ENCODE measurements at regions not wholly inside any gene's neighbourhood (a gene's known extent, or its start where the extent isn't known, plus 50 kb on each side); places are given as distances from the start of the nearest gene placed in this dataset.
"Not testable (repeated sequence)": the region's sequence is repeated elsewhere in the genome, so short reads cannot be mapped to it uniquely, and the experiment has no call there.

DNA sequence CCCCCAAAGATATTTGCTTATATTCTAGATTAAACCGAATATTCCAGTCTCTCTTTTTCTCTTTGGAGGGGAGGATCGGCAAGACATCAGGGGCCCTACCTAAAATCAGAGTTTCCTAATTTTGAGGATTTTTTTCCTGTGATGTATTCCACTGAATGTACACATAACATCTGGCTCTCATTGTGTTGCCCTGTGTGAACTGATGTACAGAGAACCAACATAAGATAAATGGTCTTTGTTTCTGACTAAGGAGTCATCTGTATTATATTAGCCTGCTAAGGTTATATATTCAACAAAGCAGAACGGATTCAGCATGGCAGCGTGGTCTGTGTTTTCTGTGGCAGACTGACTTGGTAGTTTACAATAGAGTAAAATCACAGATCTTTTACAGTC is 114.8 kb upstream of the NCAM2 start:
- Histone ChIP-seq H3K4me3 (ENCODE audit: low read depth, low read length) (no peak overlapping the region), H3K36me3 (replicated peaks) (no peaks in the 10 kb centered on the region), H3K27me3 (replicated peaks) (no peaks in the 10 kb centered on the region), H3K27ac (no peak overlapping the region)
- no peak for DNase-seq
- TF ChIP-seq CTCF (IDR thresholded peaks at IDR 0.05; ENCODE audit: low read depth, low read length, missing control alignments) = no peak
- in situ Hi-C loops (cut with HindIII; ENCODE audit: low pct_ligation_motif_present, low sequenced_read_pairs) = no loop called here

- H3K4me3 ChIP-seq (ENCODE audit: low read depth, low read length) = no peak overlapping the region
- H3K27me3 ChIP-seq (replicated peaks) = no peaks in the 10 kb centered on the region
- no peak overlapping the region for H3K27ac ChIP-seq
- in situ Hi-C loops (cut with HindIII; ENCODE audit: low pct_ligation_motif_present, low sequenced_read_pairs) = no loop called here
- no peaks in the 10 kb centered on the region for H3K36me3 ChIP-seq (replicated peaks)
- TF ChIP-seq CTCF (IDR thresholded peaks at IDR 0.05; ENCODE audit: low read depth, low read length, missing control alignments) = no peak
- DNase-seq = no peak
Observed at GRCh38 chr21:20902511-20902910, 95.7 kb upstream of the NCAM2 start.

- Histone ChIP-seq H3K36me3 (replicated peaks) (no peaks in the 10 kb centered on the region), H3K27ac (no peak overlapping the region), H3K4me3 (ENCODE audit: low read depth, low read length) (no peak overlapping the region), H3K27me3 (replicated peaks) (no peaks in the 10 kb centered on the region)
- in situ Hi-C loops (cut with HindIII; ENCODE audit: low pct_ligation_motif_present, low sequenced_read_pairs) = no loop called here
- no peak for TF ChIP-seq CTCF (IDR thresholded peaks at IDR 0.05; ENCODE audit: low read depth, low read length, missing control alignments)
- DNase-seq = no peak
Observed at GRCh38 chr21:20902998-20903397, 95.2 kb upstream of the NCAM2 start.

DNA sequence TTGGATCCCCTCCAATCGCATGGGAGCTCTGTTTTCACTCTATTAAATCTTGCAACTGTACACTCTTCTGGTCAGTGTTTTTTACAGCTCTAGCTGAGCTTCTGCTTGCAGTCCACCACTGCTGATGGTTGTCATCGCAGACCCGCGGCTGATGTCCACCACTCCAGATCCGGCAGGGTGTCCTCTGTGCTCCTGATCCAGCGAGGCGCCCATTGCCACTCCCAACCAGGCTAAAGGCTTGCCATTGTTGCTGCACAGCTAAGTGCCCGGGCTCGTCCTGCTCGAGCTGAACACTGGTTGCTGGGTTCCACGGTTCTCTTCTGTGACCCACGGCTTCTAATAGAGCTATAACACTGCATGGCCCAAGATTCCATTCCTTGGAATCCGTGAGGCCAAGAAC is 70.7 kb upstream of the NCAM2 start:
- H3K36me3 ChIP-seq (replicated peaks); H3K27ac ChIP-seq; H3K27me3 ChIP-seq (replicated peaks); H3K4me3 ChIP-seq (ENCODE audit: low read depth, low read length); in situ Hi-C loops (cut with HindIII; ENCODE audit: low pct_ligation_motif_present, low sequenced_read_pairs); DNase-seq: not testable (repeated sequence)

GRCh38 chr21:20942523-20942922 is 55.7 kb upstream of the NCAM2 start:
- in situ Hi-C loops (cut with HindIII; ENCODE audit: low pct_ligation_motif_present, low sequenced_read_pairs) = no loop called here
- no peak for TF ChIP-seq CTCF (IDR thresholded peaks at IDR 0.05; ENCODE audit: low read depth, low read length, missing control alignments)
- no peak overlapping the region for H3K4me3 ChIP-seq (ENCODE audit: low read depth, low read length)
- H3K27me3 ChIP-seq (replicated peaks) = no peaks in the 10 kb centered on the region
- H3K27ac ChIP-seq = no peak overlapping the region
- DNase-seq = no peak
- H3K36me3 ChIP-seq (replicated peaks) = no peaks in the 10 kb centered on the region

DNA sequence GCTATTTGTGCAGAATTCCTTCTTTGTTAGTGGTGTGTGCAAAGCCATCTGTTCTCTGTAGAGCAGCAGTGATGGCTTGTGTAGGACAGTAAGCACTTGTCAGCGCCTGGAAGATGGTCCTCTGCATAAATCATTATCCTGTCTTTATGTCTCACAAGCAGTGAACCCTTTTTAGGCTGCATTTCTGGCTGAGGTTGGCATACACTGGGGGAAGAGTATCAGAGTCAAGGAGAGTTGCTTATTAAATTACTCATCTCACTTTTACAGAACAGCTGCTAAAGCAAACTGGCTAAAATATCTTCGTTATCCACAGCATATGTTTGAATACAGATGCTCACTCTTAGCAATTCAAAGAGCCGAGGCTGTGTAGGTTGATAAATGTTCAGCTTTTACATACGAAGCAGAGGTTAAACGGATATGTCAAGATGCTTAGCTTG is 54.6 kb upstream of the NCAM2 start:
- in situ Hi-C loops (cut with HindIII; ENCODE audit: low pct_ligation_motif_present, low sequenced_read_pairs) = no loop called here
- no peak overlapping the region for H3K4me3 ChIP-seq (ENCODE audit: low read depth, low read length)
- H3K27ac ChIP-seq = no peak overlapping the region
- no peak for DNase-seq
- H3K27me3 ChIP-seq (replicated peaks) = no peaks in the 10 kb centered on the region
- TF ChIP-seq CTCF (IDR thresholded peaks at IDR 0.05; ENCODE audit: low read depth, low read length, missing control alignments) = no peak
- H3K36me3 ChIP-seq (replicated peaks) = no peaks in the 10 kb centered on the region
